HG03108 (cell line): ENCODE measurements at regions not wholly inside any gene's neighbourhood (a gene's known extent, or its start where the extent isn't known, plus 50 kb on each side); places are given as distances from the start of the nearest gene placed in this dataset.
"Not testable (repeated sequence)": the region's sequence is repeated elsewhere in the genome, so short reads cannot be mapped to it uniquely, and the experiment has no call there.

Source experiments
- ATAC-seq: cut with Tn5 transposase; IDR thresholded peaks from one replicate; pipeline ENCODE4 v1.9.1; 2021; ENCODE audit warnings: moderate library complexity; ENCODE audit not compliant: unreplicated experiment

DNA sequence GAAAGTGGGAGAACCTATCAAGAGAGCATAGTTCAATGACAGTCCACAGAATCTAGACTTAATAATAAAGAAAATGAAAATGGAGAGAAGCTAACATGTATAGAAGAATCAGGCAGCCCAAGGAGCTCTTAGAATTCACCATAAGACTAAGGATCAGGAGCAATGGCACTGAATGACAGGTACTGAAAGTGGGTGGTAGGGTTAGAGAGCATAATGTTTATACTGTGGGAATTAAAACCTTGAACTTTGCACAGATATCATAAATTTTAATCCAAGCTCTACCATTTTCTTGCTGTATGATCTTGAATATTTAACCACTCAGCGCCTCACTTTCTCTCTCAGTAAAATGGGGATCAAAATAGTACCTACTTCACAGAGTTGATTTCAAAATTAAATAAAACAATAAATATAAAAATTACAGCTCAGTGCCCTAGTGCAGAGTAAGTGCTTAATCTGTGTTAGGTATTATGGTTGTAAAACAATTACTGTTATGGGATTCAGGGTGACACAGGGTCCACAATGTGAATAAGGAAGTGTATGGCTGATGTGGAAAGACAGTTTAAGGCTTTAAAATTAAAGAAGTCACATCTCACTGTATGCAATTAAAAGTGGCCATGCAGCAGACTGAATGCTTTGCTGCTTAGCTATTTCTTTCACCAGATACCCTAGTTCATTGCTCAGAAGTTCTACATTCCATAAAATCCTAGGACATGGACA, 319.8 kb downstream of the HINT1 start:
- no peak for ATAC-seq

DNA sequence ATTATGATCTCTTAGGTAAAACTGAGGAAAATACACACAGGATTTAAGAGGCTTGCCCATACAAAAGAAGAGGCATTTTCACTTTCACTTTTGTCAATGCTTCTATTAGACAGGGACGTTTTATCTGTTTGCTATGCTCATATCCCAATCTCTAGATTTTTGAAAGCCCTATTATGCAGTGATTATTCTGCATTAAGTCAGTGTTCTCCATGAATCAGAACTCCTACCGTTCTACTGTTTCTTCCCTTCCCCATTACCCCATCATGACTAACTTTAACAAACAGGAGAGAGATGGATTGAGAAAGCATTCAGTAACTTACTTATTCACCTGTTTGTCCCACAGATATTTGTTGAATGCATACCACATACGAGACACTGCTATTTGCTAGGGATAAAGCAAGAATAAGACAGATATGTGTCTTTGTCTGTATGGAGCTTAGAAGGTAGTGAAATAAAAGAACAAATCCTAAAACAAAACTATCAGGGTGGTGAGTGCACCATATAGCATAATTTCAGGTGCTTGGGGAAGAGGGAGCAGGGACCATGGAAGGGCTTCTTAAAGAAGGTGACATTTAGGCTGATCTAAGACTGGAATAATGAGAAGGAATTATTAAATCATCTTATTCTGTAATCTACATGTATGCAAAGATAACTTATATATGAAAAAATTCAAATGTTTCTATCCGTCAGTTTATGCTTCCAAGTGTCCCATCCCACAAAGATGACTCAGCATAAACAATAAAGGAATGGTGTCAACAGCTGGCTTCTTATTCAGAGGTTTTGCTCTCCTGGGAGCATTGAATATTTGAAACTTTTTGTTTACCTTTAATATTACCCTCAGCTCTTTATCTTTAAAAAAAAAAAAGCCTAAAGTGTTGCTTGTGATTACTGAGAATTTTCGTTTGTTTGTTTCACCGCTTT, 328.1 kb downstream of the HINT1 start:
- peak; percentile 79 for ATAC-seq

DNA sequence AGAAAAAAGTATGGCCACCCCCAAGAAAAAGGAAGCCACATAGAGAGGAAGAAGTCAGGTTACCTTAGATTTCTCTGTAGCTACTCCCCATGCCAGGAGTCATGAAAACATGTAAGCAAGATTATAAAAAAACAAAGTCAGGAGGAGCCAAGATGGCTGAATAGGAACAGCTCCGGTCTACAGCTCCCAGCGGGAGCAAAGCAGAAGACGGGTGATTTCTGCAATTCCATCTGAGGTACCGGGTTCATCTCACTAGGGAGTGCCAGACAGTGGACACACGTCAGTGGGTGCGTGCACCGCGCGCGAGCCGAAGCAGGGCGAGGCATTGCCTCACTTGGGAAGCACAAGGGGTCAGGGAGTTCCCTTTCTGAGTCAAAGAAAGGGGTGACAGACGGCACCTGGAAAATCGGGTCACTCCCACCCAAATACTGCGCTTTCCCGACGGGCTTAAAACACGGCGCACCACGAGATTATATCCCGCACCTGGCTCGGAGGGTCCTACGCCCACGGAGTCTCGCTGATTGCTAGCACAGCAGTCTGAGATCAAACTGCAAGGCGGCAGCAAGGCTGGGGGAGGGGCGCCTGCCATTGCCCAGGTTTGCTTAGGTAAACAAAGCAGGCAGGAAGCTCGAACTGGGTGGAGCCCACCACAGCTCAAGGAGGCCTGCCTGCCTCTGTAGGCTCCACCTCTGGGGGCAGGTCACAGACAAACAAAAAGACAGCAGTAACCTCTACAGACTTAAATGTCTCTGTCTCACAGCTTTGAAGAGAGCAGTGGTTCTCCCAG, 347.3 kb downstream of the HINT1 start:
- ATAC-seq: not testable (repeated sequence)

DNA sequence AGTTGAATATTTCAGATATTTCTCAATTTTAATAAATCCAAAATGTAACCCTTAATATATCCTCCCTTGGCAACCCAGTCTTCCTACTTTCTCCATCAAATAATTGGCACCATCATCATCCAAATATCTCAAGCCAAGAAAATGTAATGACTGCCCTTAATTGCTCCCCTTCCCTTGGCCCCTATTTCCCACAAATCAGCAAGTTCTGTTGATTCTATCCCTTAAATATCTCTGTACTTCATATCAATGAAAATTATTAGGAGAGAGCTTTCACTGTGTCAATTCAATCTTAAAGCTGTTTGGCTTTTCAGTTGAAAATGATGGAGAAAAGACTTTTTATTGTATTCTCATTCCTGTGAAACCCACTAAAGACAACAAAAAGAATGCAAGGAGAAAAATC, 349.8 kb downstream of the HINT1 start:
- ATAC-seq: no peak

DNA sequence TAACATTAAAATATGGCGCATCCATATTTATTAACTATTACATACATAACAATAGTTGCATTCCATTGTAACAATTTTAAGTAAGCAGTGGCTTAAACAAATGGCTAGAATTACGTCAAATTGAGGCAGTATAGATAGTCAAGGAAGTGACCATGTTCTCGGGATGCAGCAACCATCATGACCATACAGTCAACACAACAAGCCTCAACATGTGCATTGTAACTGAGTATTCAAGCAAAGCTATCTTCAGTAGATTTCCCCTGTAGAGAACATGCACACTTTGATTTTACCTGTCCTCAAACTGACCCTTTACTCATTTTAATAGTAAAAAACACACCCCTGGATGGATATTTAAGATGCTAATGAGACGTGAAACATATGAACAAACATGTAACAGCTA, 356.4 kb downstream of the HINT1 start:
- ATAC-seq: no peak

DNA sequence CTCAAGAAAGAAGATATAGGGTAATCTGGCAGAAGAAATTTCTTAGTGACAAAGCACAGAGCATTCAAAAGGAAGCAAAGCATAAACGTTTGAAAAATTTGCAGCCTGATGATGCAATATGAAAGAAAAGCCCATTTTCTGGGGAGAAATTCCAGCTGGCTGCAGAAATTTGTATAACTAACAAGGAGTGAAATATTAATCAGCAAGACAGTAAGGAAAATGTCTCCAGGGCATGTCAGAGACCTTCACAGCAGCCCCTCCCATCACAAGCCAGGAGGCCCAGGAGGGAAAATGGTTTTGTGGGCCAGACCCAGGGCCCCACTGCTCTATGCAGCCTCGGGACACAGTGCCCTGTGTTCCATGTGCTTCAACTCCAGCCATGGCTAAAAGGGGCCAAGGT, 359.4 kb downstream of the HINT1 start:
- no peak for ATAC-seq

DNA sequence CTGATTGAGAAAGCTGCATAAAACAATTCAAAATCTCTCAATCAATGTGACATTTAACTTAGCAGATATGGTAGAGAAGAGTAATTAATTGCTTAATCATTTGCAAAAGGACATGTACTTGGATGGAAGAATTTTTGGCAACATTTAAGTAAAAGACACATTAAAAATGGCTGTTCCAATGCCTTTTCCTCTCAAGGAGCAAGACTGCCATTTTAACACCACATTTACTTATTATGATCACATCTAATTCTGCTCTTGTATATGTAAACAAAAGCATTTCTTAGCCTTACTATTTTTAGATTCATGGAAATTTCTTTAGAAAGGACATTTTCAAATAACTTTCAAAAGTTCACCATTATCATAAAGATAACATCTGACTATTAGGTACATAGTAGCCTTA, 360.0 kb downstream of the HINT1 start:
- ATAC-seq: no peak

DNA sequence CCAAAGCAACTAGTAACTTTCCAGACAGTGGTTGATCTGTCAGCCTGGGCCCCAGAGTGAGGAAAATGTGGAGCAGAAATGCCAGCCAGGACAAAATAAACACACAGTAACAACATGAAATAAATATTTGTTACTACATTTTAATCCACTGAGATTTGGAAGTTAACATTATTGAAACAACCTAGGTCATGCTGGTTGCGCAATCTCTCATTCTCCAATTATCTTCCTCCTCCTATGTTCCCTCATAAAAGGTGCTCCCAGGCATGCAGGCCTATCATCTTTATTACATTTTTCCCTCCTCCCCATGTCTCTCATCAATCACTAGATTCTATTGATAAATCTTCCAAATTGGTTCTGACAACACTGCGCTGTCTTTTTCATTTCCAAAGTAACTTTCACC, 363.1 kb downstream of the HINT1 start:
- no peak for ATAC-seq

DNA sequence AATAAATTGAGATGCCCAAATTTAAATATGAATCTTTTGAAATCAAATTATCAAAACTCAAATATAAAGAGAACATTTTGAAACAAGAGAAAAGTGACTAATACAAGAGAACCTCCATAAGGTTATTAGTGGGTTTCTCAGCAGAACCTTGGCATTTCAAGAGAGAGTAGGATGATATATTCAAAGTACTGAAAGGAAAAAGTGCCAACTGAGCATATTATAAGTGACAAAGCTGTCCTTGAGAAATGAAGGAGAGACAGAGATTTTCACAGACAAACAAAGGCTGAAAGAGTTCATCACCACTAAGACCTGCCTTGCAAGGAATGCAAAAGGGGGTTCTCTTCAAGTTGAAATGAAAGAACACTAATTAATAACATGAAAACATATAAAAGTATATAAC, 366.0 kb downstream of the HINT1 start:
- no peak for ATAC-seq

DNA sequence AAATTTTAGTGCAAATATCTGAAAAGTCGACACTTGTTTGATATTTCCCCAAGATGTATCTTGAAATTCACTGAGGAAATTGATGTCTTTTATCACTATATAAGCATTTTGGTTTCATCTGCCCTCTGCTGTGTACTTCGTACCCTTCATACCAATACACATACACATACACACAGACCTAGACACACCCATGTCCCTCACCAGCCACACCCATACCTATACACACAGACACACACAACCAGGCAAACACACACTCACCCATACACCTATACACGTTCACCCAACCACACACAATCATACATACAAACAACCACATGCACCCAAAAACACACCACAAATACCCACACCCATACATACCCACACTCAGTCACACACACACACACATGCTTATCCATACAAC, 367.8 kb downstream of the HINT1 start:
- no peak for ATAC-seq

DNA sequence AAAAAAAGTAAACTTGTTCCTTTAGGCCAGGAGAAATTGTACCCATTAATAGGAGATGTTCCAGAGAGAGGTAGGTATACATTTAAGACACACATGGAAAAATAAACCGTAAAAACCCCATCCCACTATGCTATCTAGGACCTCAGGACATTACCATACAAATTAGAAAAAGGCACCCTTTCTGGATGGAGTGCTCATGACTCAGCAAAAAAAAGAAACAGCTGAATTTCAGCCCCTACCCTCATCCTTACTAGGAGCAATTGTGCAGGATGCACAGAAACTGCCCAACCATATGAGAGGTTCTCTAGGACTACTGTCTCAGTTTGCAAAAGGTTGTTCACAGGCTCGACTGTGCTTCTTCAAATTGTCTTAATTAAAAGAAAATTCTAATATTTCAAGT, 368.2 kb downstream of the HINT1 start:
- no peak for ATAC-seq

DNA sequence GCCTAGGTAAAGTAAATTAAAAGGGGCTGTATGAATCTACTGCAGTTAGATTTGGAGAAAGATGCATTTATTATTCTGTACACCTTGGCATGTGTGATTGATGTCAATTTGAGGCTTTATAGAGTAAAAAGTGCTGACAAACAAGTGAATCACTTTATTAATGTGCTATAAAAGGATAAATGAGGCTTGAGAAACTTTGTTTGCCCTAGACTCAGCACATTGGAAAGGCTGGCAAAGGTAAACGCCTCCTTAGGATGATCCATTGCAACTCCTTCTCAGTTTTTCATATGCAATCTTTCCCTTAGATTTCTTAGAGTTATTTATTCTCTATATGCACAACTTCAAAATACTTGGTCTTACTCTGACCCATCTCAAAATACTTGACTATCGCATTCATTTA, 369.0 kb downstream of the HINT1 start:
- ATAC-seq: no peak

DNA sequence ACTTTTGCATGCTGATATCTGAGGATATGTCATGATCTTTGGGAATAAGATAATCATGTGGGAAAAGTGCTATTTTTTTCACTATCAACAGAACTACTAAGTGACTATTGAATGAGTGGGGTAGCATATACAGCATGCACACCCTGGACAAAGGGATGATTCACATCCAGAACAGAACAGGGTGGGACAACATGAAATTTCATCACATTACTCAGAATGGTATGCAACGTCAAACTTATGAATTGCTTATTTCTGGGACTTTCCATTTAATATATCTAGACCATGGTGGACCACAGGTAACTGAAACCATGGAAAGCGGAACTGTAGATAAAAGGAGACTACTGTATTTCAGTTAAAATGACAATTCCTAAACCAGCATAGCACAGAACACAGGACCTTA, 370.0 kb downstream of the HINT1 start:
- ATAC-seq: no peak

DNA sequence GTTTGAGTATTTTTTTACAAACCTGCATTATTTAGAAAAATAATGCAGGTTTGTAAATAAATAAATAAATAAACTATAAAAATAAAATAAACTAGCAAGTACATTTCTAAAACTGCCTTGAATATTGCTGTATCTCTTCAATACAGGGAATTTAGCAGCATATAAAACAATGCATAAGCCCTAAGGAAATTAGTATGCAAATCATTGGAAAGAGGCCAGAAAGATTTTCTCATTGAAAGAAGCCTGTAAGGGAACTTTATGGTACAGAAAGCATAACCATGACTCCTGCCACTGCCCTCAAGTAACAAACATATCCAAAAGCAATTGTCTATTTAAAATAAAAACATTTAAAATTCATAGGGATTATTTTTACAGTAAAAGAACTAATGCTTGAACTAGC, 387.3 kb downstream of the HINT1 start:
- ATAC-seq: no peak

DNA sequence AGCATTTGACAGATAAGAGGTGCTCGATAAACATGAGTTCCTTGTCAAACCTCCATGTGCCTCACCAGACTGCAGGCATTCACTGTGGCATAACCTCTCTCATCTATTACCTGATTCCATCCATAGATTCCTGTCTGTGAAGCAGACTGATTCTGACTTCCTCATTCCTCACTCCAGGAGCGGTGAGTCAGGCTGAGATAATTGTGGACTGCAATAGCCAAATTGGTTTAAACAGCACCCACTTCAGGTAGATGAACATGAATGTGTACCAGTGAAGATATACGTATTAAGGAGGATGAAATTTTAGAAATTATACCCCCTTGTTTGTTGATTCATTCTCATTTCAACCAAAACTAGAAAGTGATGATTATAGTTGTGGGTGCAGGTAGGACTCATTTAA, 391.2 kb downstream of the HINT1 start:
- ATAC-seq: no peak

DNA sequence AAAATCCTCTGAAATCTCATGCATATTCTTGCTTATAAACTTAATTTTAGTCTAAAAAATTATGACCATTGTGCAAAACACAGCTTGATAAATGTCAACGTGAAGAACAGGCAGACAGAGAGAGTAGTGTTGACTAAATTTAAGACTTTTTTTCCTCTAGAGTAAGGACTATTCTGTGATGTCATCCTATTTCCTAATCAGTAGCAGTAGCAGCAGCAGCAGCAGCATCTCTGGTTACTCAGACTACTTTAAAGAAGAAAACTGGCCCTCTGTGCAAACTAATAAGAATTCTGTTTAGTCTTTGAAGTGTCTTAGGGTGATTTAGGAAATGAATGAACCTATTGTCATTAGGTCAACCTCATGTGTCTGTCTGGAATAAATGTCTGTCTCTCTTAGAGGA, 403.0 kb downstream of the HINT1 start:
- no peak for ATAC-seq

DNA sequence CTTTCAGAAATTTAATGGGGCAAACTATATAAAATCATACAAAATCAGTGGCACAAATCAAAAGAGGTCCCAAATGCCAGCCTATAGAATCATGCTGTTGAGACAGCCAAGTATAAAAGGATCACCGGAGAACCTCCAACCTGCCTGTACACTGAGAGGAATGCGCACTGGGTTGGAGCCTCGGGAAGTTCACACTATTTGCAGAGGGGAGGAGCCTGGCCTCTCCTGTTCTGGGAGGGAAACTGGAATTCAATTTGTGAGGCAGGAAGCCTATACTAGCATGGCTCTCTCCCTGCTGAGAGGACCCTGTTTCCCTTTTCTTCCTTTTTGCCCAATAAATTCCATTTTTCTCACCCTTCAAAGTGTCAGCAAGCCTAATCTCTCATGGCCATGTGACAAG, 406.0 kb downstream of the HINT1 start:
- ATAC-seq: no peak

DNA sequence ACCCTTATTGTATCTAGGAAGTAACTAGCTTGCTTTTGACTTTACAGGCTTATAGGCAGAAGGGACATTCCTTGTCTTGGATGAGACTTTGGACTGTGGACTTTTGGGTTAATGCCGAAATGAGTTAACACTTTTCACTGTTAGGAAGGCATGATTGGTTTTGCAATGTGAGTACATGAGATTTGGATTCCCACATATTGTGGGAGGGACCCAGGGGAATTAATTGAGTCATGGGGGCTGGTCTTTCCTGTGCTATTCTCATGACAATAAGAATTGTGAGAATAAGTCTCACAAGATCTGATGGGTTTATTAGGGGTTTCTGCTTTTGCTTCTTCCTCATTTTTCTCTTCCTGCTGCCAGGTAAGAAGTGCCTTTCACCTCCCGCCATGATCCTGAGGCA, 417.5 kb downstream of the HINT1 start:
- ATAC-seq: no peak

DNA sequence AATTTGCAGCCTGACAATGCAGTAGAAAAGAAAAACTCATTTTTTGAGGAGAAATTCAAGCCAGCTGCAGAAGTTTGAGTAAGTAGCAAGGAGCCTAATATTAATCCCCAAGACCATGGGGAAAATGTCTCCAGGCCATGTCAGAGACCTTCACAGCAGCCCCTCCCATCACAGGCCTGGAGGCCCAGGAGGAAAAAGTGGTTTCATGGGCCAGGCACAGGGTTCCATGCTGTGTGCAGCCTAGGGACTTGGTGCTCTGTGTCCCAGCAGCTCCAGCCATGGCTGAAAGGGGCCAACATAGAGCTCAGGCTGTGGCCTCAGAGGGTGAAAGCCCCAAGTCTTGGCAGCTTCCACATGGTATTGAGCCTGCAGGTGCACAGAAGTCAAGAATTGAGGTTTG, 418.4 kb downstream of the HINT1 start:
- not testable (repeated sequence) for ATAC-seq

DNA sequence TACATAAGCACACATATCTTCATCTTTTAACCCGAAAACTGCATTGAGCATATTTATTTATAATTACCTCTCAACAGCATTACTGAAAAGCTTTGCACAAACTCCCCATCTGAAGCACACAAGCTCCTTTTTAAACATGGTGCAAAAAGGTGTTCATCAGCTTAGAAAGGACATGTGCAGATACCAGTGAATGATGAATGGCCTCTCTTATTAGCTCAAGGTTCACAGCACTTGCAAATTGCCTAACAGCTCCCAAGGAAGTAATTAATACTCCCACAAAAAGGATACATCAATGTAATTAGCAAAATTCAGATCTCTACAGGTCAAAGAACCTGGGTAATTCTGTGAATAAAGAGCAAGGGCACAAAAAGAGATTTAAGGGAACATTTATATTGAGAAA, 422.0 kb downstream of the HINT1 start:
- ATAC-seq: no peak

DNA sequence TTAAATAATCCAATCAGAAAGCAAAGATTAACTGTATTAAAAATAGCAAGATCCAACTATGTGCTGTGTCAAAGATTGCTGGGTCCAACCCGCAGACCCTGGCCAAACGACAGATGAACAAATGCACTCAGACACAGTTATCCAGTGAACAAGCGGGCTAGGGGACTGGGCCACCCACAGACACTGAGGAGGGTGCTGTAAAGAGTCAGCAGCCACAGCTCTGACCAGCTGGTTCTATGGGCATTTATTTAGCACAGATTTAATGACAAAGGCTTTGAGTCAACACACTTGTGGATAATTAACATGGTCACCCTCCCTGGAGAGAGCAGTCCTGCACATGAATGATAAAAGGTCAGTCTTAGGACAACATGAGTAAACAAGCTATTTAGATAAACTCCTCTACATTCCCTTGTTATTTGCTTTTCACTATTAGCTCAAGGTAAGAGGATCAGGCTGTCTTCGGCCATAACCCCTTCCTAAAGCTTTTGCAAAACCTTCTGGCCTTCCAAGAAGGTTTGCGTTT, 424.9 kb downstream of the HINT1 start:
- ATAC-seq: no peak
